HG03558 (cell line): ENCODE measurements at regions not wholly inside any gene's neighbourhood (a gene's known extent, or its start where the extent isn't known, plus 50 kb on each side); places are given as distances from the start of the nearest gene placed in this dataset.
"Not testable (repeated sequence)": the region's sequence is repeated elsewhere in the genome, so short reads cannot be mapped to it uniquely, and the experiment has no call there.

Experiments used
- ATAC-seq: cut with Tn5 transposase; IDR thresholded peaks from one replicate; pipeline ENCODE4 v1.9.1; 2021; ENCODE audit warnings: moderate number of reproducible peaks; ENCODE audit not compliant: unreplicated experiment; ENCODE audit errors: extremely low read depth

DNA sequence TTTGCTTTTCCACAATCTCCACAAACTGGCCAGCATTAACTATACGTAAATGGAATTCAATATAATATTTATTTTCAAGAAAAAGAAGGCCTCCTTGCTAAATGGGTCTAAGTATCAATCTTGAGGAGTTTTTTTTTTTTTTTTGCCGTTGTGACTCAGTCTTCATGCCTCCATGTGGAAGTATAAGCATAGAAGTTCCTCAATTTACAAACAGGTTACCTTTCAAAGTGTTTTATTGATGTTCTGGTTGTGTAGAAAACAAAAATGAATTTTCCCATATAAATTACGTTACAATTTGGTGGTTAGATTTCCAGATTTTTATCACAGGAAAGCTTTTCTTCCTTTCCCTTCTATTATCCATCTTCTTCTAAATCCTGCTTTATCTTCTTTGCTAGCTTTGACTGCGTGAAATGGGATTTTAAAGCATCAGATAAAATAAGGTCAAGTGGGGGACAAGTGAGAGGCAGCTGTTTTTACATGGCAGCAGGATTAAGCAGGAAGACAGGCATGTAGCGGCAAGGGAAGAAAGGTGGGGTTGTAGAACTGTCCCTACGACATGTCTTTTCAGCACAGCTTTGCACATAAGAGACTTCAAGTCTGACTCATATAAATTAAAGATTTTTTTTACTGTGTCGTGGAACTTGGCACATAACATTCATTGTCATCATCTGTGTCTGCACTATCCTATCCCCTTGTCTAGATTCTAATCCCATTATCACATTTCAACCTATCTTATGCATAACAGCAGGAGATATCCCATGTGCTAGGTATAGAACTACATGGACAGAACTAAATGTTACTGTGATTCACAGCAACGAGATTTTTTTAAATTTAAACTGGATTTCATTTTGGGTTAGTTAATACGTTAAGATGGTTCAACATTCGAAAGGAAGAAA lies 135.3 kb upstream of the FAM3C start:
- ATAC-seq, result no peak

GRCh38 chr7:121530227-121531174 lies 134.4 kb upstream of the FAM3C start:
- ATAC-seq, result peak; percentile 98

GRCh38 chr7:121529003-121529402 lies 132.9 kb upstream of the FAM3C start:
- ATAC-seq, result no peak

DNA sequence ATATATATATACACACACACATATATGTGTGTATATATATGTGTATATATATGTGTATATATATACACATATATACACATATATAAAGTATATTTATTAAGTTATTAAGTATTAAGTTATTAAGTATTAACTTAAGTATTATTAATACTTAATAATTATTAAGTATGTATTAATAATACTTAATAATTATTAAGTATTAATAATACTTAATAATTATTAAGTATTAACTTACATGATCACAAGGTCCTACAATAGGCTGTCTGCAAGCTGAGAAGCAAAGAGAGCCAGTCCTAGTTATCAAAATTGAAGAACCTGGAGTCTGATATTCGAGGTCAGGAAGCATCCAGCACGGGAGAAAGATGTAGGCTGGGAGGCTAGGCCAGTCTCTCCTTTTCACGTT lies 130.1 kb upstream of the FAM3C start:
- not testable (repeated sequence) for ATAC-seq

- ATAC-seq, result no peak
Measured at GRCh38 chr7:121525155-121525819, 129.2 kb upstream of the FAM3C start.

GRCh38 chr7:121521711-121522400 lies 125.7 kb upstream of the FAM3C start:
- no peak for ATAC-seq

DNA sequence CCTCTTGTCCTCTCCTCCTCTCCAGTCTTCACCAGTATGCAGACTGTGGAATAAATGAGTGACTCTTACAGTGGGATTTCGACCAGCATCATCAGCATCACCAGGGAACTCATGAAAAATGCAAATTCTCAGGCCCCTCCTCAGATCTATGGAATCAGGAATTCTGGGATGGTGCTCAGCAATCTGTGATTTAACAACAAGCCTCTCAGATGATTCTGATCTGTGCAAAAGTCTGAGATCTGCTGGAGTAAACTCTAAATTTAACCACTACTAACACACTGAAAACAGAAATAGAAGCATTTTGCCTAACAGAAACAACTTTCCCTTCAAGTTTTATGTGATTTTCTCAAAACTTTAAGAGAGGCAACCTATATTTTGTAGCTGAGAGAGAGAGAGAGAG lies 124.8 kb upstream of the FAM3C start:
- ATAC-seq, result no peak

DNA sequence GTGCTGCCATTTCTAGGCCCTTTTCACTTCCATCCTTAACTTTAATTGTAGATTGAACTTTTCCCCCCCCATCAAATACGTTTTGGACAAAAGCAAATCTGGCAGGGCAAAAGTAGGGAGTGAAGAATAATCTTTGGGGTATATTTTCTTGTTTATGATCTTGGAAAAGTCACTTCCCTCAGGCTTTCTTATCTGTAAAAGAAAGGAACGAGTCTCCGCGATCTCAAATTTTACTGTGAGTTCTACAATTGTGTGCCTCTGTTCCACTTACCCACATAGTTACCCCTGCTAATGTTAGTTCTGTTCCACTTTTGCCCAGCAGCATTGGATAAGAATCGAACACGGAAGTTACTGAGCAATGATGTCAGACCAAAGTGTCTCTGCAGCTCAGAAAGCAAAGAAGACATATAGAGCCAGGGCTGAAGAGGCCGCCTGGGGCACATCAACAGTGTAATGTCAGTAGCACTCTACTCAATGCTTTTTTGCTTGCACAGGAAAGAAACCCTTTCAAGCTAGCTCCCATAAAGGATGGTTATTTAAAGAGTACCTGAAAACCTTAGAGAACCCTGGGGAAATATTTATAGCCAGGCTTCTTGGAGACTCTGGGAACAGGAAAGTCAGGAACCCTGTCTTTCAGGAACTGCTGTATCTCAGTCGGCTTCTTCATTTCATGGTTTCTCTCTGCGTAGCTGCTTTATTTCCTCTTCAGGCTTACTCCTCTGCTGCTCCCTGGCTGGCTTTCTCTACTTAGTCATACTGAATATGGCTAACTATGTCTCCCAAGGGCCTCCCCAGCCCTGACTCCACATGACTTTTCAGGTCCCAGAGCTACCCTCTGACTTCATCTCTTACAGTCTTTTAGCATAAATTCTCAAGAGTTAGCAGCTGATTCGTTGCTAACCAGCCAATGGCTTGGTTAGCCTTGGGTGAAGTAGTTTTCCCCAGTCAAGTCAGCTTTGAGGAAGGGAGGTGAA lies 123.7 kb upstream of the FAM3C start:
- peak; percentile 79 for ATAC-seq

DNA sequence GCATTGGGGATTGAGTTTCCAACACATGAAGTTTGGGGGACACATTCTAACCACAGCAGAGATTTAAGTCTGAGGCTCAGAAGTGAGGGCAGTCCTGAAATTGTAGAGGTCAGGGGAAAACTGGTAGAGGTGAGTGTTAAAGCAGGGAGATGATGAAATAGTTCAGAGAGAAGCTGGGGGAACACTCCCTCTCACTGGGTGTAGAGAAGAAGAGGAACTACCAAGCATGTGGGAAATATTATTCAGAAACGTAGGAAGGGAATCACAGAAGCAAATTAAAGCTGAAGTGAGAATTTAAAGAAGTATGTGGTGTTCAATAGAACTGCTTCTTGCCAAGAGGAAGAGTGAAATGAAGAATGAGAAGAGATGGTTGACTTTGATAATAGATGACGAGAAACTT lies 121.5 kb upstream of the FAM3C start:
- no peak for ATAC-seq

GRCh38 chr7:121516821-121517220 lies 120.7 kb upstream of the FAM3C start:
- no peak for ATAC-seq

DNA sequence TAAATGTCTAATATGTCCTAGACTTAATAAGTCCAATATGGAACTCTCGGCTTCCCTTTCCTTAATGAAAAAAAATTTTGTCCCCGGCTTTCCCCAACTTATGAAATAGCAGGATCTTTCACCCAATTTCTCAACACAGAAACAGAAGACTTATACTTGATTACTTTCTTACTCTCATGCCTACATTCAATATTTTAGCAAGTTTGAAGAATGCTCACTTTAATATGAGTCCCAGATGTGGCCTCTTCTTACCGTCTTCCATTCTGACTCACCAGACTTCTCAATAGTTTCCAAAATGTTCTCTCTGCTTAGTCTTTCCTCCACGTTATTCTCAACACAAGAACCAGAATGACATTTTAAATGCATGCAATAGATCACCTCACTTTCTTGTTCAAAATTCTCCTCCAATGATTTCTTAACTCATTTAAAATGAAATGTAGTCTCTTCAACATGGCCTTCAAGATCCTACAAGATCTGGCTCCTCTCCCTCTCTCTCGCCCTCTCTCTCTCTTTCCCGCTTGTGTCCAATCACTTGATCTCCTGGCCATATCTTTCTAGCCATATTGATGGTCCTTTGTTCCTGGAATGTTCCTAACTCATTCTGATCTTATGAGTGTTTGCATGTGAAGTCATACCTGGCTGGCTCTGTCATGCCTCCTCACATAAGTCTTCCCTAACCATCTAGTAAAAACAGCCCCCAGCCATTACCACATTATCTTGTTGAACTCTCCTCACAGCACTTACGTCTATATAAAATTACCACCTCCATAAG lies 119.7 kb upstream of the FAM3C start:
- ATAC-seq, result no peak

DNA sequence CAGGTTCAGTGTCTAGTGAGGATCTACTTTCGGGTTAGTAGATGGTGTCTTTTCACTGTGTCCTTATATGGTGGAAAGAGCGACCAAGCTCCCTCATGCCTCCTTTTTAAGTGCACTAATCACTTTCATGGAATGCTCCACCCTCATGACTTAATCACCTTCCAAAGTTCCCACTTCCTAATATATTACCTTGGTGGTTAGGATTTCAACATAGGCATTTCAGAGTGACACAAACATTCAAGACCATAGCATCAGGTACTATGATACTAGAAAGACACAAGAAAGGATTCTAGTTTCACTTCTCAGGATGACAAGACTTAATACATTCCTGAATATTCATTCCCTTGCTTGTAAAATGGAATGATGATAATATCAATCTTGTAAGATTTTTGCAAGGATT lies 119.1 kb upstream of the FAM3C start:
- ATAC-seq, result no peak

DNA sequence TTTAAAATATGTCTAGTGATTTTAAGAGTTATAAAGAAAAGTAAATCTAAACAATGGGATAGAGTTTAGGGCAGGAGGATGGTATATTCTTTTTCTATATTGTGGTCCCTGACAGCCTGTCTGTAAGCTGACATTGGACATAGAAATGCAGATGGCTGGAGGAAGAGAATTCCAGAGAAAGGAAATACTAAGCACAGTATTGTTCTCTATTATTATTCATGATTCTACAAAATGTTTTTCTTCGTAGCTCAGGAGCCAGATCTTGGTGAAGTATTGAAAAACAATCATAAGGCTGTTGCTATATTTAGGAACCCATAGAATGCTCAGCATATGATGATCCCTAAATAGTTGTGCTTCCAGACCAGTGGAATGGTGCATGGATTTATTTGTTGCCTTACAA lies 117.0 kb upstream of the FAM3C start:
- no peak for ATAC-seq

GRCh38 chr7:121510858-121511482 lies 114.9 kb upstream of the FAM3C start:
- no peak for ATAC-seq

- ATAC-seq, result no peak
Measured at GRCh38 chr7:121510302-121510701, 114.2 kb upstream of the FAM3C start.

DNA sequence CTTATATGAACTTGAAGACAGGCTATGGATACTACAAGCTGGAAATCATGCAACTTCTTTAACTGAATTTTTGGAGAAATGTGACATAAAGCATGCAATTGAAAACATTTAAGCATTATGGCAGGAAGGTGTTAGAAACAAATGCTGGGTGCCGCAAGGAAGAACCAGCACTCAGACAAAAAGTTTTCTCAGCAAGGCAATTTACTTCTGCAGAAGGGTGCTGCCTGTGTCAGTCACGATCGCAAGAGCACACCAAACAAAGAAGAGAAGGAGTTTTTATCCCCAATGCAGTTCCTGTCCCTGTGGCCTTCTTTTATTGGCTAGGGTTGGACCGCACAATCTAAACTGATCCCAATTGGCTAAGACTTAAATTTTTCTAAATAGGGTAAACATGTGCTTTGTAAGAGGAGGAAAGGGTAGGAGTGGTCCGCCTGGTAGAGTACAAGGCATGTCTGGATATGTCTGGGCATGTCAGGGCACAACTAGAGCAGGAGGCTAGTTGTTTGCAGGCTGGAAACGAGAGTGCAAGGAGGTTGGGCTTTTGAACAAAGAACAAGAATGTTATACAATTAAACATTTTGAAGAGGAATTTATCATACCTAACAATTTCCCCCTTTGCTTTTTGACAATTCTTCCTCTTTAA lies 109.6 kb upstream of the FAM3C start:
- no peak for ATAC-seq

DNA sequence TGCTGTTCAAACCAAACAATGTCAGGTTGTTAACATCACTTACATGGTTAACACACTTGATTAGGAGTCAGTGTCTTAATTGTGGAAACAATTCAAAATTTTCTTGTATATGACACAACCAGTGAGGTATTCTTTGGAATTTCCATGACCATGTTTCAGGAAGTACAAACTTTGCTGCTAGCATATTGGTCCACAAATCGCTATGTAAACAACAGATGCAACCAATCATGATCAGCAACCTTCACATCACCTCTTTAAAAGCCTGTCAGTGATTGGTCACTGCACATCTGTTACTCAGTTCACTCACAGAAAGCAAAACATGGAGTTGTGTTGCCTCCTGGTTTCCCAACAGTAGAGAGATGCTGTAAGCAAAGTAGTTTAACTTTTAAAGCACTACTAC lies 108.9 kb upstream of the FAM3C start:
- ATAC-seq, result no peak
